ENCODE measurements at regions not wholly inside any gene's neighbourhood (a gene's known extent, or its start where the extent isn't known, plus 50 kb on each side); places are given as distances from the start of the nearest gene placed in this dataset.

DNA sequence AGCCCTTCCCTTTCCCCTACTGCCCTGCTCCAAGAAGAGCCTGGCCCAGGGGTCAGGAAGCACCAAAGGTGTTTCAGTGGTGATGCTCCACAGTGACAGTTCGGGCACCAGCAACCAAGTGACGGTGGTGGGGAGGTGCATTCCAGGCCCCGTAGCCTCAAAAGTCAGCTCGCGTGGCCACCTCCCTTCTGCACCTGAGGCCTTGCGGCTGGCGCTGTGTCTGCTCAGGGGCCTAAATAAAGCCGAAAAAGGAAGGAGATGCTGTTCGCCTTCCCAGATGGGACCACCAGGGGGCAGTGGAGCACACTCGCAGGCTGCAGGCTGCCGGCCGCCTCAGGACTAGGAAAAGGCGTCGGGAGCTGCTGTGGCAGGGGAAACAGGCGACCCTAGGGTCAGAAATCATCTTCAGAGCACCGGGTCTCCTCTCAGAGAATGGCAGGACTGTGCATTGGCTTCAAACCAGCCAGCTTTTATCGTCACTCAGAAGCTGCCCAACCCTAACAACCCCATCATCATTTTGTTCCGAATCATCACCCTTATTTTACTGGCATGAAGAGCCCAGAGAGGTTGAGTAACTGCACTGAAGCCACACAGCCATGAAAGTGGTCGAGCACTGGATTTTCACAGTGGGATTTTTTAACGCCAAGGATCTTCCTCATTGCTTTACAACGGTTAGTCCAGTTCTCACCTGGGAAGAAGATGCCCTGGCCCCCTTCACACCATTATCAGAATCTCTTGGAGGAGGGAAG lies 213.0 kb upstream of the CELF4 start:
- H3K4me3 ChIP-seq (ENCODE audit: low read depth in 1 of 3, low read length in 3 of 3) = no peak overlapping the region
- H3K27ac ChIP-seq (ENCODE audit: low read depth in 1 of 2, low read length in 2 of 2) = no peak overlapping the region
- peak; percentile 63 to 80 for TF ChIP-seq RAD21 (IDR thresholded peaks at IDR 0.05)
- TF ChIP-seq FOXA1 (IDR thresholded peaks at IDR 0.05) = no peak
- TF ChIP-seq, protein P1, sequence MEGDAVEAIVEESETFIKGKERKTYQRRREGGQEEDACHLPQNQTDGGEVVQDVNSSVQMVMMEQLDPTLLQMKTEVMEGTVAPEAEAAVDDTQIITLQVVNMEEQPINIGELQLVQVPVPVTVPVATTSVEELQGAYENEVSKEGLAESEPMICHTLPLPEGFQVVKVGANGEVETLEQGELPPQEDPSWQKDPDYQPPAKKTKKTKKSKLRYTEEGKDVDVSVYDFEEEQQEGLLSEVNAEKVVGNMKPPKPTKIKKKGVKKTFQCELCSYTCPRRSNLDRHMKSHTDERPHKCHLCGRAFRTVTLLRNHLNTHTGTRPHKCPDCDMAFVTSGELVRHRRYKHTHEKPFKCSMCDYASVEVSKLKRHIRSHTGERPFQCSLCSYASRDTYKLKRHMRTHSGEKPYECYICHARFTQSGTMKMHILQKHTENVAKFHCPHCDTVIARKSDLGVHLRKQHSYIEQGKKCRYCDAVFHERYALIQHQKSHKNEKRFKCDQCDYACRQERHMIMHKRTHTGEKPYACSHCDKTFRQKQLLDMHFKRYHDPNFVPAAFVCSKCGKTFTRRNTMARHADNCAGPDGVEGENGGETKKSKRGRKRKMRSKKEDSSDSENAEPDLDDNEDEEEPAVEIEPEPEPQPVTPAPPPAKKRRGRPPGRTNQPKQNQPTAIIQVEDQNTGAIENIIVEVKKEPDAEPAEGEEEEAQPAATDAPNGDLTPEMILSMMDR (IDR thresholded peaks at IDR 0.05; ENCODE audit: low read depth, low read length, missing input control) = peak; percentile 57
- no peaks in the 10 kb centered on the region for H3K36me3 ChIP-seq (ENCODE audit: control insufficient read depth in 4 of 4, insufficient read depth in 3 of 4, low read depth in 1 of 4, low read length in 3 of 4)
- DNase-seq (ENCODE audit: low spot score) = peak; percentile 72
- H3K27me3 ChIP-seq (ENCODE audit: control insufficient read depth in 4 of 4, insufficient read depth in 4 of 4, low read length in 3 of 4) = no peaks in the 10 kb centered on the region
- H3K9me3 ChIP-seq (ENCODE audit: control insufficient read depth in 4 of 4, low read length in 3 of 4) = no peaks in the 10 kb centered on the region
- no peaks in the 10 kb centered on the region for H3K4me1 ChIP-seq (ENCODE audit: control insufficient read depth in 4 of 4, insufficient read depth in 4 of 4, low read length in 3 of 4)
- no peak overlapping the region for H3K9ac ChIP-seq (ENCODE audit: low read depth in 1 of 2, low read length in 2 of 2)
- WGBS = 19% methylated on average over 21 of the region's 21 CpGs

DNA sequence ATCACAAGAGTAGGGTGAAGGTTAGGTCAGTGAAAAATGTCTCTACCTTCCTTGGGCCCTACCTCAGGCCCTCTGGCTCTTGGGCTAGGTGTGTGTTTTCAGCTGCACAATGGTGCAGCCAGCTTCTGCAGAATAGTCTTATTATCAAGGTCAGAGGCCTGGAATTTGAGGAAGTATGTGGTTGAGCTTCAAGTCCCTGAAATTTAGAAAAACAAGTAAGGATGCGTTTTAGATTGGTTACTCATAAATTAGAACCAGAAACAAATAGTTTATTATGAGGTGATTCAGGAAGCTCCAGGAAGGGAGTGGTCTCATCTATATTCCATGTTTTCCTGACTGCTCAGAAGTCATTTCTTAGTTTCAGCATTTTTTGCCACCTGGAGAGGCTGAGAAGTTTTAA lies 204.2 kb upstream of the CELF4 start:
- WGBS = 38% methylated on average over 1 of the region's 1 CpG
- Histone ChIP-seq H3K4me1 (ENCODE audit: control insufficient read depth in 4 of 4, insufficient read depth in 4 of 4, low read length in 3 of 4) (no peaks in the 10 kb centered on the region), H3K27me3 (ENCODE audit: control insufficient read depth in 4 of 4, insufficient read depth in 4 of 4, low read length in 3 of 4) (peaks cover 0 to 4% (median 0%) of the 10 kb centered on the region in 4 donors), H3K27ac (ENCODE audit: low read depth in 1 of 2, low read length in 2 of 2) (no peak overlapping the region), H3K36me3 (ENCODE audit: control insufficient read depth in 4 of 4, insufficient read depth in 3 of 4, low read depth in 1 of 4, low read length in 3 of 4) (no peaks in the 10 kb centered on the region), H3K4me3 (ENCODE audit: low read depth in 1 of 3, low read length in 3 of 3) (no peak overlapping the region), H3K9ac (ENCODE audit: low read depth in 1 of 2, low read length in 2 of 2) (no peak overlapping the region), H3K9me3 (ENCODE audit: control insufficient read depth in 4 of 4, low read length in 3 of 4) (no peaks in the 10 kb centered on the region)
- TF ChIP-seq SP1 (IDR thresholded peaks at IDR 0.05) (no peak), HNF4A (conservative IDR thresholded peaks at IDR 0.05) (no peak), FOXA1 (IDR thresholded peaks at IDR 0.05) (no peak), NR2F2 (IDR thresholded peaks at IDR 0.05) (no peak), FOXA2 (IDR thresholded peaks at IDR 0.05) (no peak), RXRA (IDR thresholded peaks at IDR 0.05) (no peak), JUND (IDR thresholded peaks at IDR 0.05) (no peak), YY1 (IDR thresholded peaks at IDR 0.05) (no peak)
- TF ChIP-seq, protein P2, sequence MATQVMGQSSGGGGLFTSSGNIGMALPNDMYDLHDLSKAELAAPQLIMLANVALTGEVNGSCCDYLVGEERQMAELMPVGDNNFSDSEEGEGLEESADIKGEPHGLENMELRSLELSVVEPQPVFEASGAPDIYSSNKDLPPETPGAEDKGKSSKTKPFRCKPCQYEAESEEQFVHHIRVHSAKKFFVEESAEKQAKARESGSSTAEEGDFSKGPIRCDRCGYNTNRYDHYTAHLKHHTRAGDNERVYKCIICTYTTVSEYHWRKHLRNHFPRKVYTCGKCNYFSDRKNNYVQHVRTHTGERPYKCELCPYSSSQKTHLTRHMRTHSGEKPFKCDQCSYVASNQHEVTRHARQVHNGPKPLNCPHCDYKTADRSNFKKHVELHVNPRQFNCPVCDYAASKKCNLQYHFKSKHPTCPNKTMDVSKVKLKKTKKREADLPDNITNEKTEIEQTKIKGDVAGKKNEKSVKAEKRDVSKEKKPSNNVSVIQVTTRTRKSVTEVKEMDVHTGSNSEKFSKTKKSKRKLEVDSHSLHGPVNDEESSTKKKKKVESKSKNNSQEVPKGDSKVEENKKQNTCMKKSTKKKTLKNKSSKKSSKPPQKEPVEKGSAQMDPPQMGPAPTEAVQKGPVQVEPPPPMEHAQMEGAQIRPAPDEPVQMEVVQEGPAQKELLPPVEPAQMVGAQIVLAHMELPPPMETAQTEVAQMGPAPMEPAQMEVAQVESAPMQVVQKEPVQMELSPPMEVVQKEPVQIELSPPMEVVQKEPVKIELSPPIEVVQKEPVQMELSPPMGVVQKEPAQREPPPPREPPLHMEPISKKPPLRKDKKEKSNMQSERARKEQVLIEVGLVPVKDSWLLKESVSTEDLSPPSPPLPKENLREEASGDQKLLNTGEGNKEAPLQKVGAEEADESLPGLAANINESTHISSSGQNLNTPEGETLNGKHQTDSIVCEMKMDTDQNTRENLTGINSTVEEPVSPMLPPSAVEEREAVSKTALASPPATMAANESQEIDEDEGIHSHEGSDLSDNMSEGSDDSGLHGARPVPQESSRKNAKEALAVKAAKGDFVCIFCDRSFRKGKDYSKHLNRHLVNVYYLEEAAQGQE (IDR thresholded peaks at IDR 0.05) = no peak
- TF ChIP-seq, protein P3, sequence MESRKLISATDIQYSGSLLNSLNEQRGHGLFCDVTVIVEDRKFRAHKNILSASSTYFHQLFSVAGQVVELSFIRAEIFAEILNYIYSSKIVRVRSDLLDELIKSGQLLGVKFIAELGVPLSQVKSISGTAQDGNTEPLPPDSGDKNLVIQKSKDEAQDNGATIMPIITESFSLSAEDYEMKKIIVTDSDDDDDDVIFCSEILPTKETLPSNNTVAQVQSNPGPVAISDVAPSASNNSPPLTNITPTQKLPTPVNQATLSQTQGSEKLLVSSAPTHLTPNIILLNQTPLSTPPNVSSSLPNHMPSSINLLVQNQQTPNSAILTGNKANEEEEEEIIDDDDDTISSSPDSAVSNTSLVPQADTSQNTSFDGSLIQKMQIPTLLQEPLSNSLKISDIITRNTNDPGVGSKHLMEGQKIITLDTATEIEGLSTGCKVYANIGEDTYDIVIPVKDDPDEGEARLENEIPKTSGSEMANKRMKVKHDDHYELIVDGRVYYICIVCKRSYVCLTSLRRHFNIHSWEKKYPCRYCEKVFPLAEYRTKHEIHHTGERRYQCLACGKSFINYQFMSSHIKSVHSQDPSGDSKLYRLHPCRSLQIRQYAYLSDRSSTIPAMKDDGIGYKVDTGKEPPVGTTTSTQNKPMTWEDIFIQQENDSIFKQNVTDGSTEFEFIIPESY (IDR thresholded peaks at IDR 0.05) = no peak
- TF ChIP-seq, protein P1 (IDR thresholded peaks at IDR 0.05; ENCODE audit: low read depth, low read length, missing input control) = no peak
- TF ChIP-seq, protein P4, sequence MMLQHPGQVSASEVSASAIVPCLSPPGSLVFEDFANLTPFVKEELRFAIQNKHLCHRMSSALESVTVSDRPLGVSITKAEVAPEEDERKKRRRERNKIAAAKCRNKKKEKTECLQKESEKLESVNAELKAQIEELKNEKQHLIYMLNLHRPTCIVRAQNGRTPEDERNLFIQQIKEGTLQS (IDR thresholded peaks at IDR 0.05) = no peak
- DNase-seq (ENCODE audit: low spot score) = no peak

Data from liver (tissue), 8 donors.